K562 (cell line): ENCODE measurements at regions not wholly inside any gene's neighbourhood (a gene's known extent, or its start where the extent isn't known, plus 50 kb on each side); places are given as distances from the start of the nearest gene placed in this dataset.
"Not testable (repeated sequence)": the region's sequence is repeated elsewhere in the genome, so short reads cannot be mapped to it uniquely, and the experiment has no call there.

ENCODE experiments used
- NFIC ChIP-seq: fragments of 450-650 bp; IDR thresholded peaks from 2 replicates; pipeline ENCODE4 v1.6.1; 2017; ENCODE audit warnings: mild to moderate bottlenecking, inconsistent platforms
- POLR2A ChIP-seq: fragments of 450-650 bp; conservative IDR thresholded peaks from 2 replicates; pipeline ENCODE4 v1.6.1; 2016
- TRIM28 ChIP-seq: fragments of 450-650 bp; IDR thresholded peaks from 2 replicates; pipeline ENCODE4 v1.6.1; 2017
- ZKSCAN1 ChIP-seq: fragments of 150-350 bp; IDR thresholded peaks from 2 replicates; pipeline ENCODE4 v1.6.1; 2016; ENCODE audit warnings: low read depth, low read length
- TF ChIP-seq, protein P1 (sequence below), 2 experiments: IDR thresholded peaks; 2 replicates each; pipeline ENCODE4 v1.6.1; 2012; ENCODE audit warnings: improper control_type of control experiment in 2 of 2, low read depth in 2 of 2, low read length in 2 of 2, borderline replicate concordance in 1 of 2

DNA sequence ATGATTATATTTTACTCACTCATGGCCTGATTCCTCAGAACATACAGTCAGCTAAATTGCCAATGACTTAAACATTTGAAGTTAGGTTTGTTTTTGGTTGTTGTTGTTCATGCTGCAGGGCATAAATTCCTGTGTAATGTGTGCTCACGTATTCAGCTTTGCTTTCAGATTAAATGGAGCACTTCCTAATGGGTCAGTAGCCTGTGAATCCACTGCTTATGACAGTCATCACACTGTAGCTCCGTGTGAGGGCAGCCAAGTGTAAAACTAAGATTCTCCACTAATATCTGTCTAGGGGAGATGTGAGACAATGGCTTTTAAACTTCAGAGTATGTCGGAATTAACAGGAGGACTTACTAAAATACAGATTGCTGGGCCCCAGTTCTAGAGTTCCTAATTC lies 201.3 kb upstream of the FAM240B start:
- TF ChIP-seq TRIM28, ZKSCAN1, POLR2A, NFIC: not testable (repeated sequence)
- TF ChIP-seq, protein P1, sequence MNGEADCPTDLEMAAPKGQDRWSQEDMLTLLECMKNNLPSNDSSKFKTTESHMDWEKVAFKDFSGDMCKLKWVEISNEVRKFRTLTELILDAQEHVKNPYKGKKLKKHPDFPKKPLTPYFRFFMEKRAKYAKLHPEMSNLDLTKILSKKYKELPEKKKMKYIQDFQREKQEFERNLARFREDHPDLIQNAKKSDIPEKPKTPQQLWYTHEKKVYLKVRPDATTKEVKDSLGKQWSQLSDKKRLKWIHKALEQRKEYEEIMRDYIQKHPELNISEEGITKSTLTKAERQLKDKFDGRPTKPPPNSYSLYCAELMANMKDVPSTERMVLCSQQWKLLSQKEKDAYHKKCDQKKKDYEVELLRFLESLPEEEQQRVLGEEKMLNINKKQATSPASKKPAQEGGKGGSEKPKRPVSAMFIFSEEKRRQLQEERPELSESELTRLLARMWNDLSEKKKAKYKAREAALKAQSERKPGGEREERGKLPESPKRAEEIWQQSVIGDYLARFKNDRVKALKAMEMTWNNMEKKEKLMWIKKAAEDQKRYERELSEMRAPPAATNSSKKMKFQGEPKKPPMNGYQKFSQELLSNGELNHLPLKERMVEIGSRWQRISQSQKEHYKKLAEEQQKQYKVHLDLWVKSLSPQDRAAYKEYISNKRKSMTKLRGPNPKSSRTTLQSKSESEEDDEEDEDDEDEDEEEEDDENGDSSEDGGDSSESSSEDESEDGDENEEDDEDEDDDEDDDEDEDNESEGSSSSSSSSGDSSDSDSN (IDR thresholded peaks at IDR 0.05; ENCODE audit: borderline replicate concordance in 1 of 2, low read depth in 2 of 2, low read length in 2 of 2) = not testable (repeated sequence)
